GM10248 (cell line): ENCODE measurements at regions not wholly inside any gene's neighbourhood (a gene's known extent, or its start where the extent isn't known, plus 50 kb on each side); places are given as distances from the start of the nearest gene placed in this dataset.

ENCODE experiments used
- CTCF ChIA-PET: fragments of 300-600 bp; sonication (Branson Sonifier 250); formaldehyde crosslinking; extraction: SDS; loops from one replicate; lab custom pipeline; 2021; ENCODE audit warnings: antibody characterized with exemption; lab: Yijun Ruan, JAX
- POLR2A ChIA-PET: fragments of 350-650 bp; sonication (Branson Sonifier 250); formaldehyde crosslinking; extraction: SDS; loops from one replicate; lab custom pipeline; 2020; ENCODE audit warnings: antibody characterized with exemption; lab: Yijun Ruan, JAX
- DNase-seq: peaks from one replicate; pipeline ENCODE4 v3.0.0; 2012; ENCODE audit errors: extremely low spot score
- CTCF ChIP-seq: IDR thresholded peaks from 2 replicates; pipeline ENCODE4 v1.5.1; 2012; ENCODE audit warnings: mild to moderate bottlenecking, low read depth; ENCODE audit errors: extremely low read depth, missing control alignments, control extremely low read depth

DNA sequence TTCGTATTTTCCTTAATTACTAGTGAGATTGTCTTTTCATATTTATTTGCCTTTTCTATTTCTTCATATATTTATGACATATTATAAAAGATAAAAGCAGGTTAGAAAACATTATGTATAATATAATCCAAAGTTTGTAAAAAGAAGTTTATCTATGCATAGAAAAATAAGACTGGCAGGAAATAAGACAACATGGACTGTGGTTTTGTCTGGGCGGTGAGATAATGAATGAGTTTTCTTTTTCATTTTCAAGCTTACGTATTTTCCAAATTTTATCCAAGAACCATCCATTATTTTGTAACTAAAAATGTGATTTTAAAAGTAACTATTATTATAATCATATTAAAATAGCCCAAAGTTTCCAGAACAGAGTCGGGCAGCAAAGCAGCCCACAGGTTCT is 109.8 kb upstream of the MVB12B start:
- DNase-seq: no peak
- ChIA-PET POLR2A (no interaction called here), CTCF (no interaction called here)
- TF ChIP-seq CTCF: no peak

DNA sequence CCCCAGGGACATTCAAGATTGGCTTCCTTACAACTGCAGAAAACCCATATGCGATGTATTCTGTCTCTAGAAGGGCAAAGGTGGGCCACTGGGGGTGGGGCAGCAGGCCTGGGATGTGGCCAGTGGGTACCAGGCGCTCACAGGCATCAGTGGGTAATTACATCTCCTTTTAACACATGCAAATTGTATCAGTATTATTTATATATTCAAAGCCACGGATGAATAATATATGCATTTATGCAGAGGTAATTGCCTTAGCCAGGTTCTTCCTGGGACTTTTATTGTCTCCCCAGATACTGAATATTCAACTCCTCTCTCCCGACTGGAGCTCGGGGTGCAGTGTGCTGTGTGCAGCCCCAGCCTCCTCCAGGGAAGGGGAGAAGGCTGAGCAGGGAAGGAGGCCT is 109.4 kb upstream of the MVB12B start:
- TF ChIP-seq CTCF: no peak
- no peak for DNase-seq
- ChIA-PET POLR2A (no interaction called here), CTCF (no interaction called here)

DNA sequence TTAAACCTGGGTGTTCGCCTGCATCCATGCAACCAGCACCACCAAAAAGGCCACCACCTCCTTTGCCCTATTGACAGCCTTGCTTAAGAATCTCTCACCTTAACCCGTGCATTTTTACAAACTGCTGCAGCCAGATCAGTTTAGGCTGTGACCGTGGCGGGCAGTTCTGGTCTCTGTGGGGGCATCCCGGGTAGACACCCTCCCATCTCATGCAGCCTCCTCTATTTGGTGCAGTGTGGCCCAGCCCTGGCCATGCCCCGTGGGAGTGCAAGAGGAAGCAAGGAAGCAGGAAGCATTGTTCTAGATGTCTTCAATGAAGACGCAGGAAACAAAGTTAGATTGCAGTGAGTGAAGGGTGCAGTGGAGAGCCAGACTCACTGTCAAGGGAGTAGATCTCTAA is 108.8 kb upstream of the MVB12B start:
- ChIA-PET CTCF (no interaction called here), POLR2A (no interaction called here)
- DNase-seq: no peak
- TF ChIP-seq CTCF: no peak

DNA sequence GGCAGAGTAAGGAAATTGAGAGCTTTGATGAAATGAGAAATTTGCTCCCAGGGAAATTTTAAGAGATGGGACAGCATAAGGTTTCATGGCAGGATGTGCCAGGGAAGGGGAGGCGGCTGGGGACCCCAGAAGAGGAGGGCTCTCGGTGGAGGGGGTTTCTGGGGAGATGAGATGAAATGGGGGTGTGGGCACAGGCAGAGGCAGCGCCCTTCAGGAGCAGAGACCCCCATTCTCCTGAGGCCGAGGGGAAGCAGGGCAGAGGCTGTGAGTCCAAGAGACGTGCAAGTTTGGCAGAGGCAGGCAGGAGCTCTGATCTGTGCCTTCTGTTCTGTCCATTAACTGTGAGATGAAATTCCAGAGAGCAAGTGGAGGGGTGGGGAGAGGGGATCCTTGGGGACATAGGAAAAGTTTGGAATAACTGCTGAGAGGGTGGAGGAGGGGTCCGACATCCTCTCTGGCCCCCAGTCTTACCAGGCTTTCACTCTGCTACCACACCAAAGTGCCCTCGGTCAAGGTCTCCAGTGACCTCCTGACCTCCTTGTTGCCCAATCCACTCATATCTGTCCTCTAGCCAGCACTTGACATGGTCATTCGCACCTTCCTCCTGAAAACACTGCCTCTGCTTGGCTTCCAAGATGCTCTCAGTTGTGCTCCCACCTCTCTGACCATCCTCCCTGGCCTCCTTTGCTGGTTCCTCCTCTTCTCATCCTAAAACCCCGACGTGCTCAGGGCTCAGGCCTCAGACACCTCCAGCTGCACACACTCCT is 108.1 kb upstream of the MVB12B start:
- CTCF ChIA-PET: no interaction called here

DNA sequence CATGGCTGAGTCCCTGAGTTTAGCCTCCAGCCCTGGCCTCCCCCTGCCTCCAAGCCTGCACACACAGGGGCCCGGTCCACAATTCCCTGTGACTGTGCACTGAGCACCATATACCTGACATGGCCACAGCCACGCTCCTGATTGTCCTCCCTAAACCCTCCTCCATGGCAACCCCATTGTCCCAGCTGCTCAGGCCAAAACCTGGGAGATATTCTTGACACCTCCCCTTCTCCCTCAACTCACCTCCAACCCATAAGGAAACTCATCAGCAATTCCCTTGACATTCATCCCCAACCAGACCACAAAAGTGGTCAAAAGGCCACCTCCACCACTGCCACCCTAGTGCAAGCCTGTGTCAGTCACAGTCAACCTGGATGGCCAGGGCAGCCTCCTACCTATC is 107.5 kb upstream of the MVB12B start:
- no peak for DNase-seq
- no peak for TF ChIP-seq CTCF
- ChIA-PET CTCF (no interaction called here), POLR2A (no interaction called here)

More for the DNA sequence above, 108.1 kb upstream of the MVB12B start:
- TF ChIP-seq CTCF: no peak
- DNase-seq: no peak
- POLR2A ChIA-PET: no interaction called here

DNA sequence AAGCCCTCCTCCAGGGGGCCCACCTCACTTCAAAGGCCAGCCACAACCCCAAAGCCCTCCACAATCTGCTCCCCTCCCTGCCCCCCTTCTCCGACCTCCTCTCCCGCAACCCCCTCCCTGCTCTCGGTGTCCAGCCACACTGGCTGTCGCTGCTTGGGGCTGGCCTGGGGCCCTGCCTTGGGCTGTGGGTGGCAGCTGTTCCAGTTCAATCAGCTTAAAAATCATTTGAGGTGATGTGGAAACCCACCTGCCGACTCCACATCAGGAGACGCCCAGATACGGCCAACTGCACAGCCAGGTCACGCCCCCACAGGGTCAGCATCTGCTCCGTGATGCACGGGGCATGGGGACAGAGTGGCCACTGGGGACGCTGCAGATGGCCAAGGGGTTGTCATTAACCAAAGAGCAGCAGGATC is 107.0 kb upstream of the MVB12B start:
- DNase-seq: no peak
- no peak for TF ChIP-seq CTCF
- POLR2A ChIA-PET: no interaction called here
- CTCF ChIA-PET: no interaction called here
